HT1080 (cell line): ENCODE measurements at regions not wholly inside any gene's neighbourhood (a gene's known extent, or its start where the extent isn't known, plus 50 kb on each side); places are given as distances from the start of the nearest gene placed in this dataset.
"Not testable (repeated sequence)": the region's sequence is repeated elsewhere in the genome, so short reads cannot be mapped to it uniquely, and the experiment has no call there.

ENCODE experiments used
- DNase-seq: peaks from one replicate; pipeline ENCODE4 v3.0.0-alpha.2; 2015; ENCODE audit warnings: low read depth

GRCh38 chr9:63912451-63912850 is 1372.6 kb downstream of the FOXD4L5 start:
- not testable (repeated sequence) for DNase-seq

- not testable (repeated sequence) for DNase-seq
These were observed 1375.9 kb downstream of the FOXD4L5 start for GRCh38 chr9:63909076-63909475.

GRCh38 chr9:63899637-63900190 is 1385.3 kb downstream of the FOXD4L5 start:
- DNase-seq = not testable (repeated sequence)

- not testable (repeated sequence) for DNase-seq
These were observed 1403.6 kb downstream of the FOXD4L5 start for GRCh38 chr9:63881386-63881785.

- not testable (repeated sequence) for DNase-seq
These were observed 1408.6 kb downstream of the FOXD4L5 start for GRCh38 chr9:63876380-63876779.

GRCh38 chr9:63859475-63860215 is 1425.4 kb downstream of the FOXD4L5 start:
- DNase-seq = peak; percentile 84

GRCh38 chr9:63859090-63859474 is 1425.9 kb downstream of the FOXD4L5 start:
- DNase-seq = peak; percentile 3

GRCh38 chr9:63853140-63853751 is 1431.8 kb downstream of the FOXD4L5 start:
- DNase-seq = not testable (repeated sequence)

- DNase-seq = not testable (repeated sequence)
These were observed 1460.2 kb downstream of the FOXD4L5 start for GRCh38 chr9:63824804-63825203.

- DNase-seq = not testable (repeated sequence)
These were observed 1461.4 kb downstream of the FOXD4L5 start for GRCh38 chr9:63823375-63824201.

GRCh38 chr9:63822615-63823374 is 1462.2 kb downstream of the FOXD4L5 start:
- not testable (repeated sequence) for DNase-seq

- DNase-seq = not testable (repeated sequence)
These were observed 1463.7 kb downstream of the FOXD4L5 start for GRCh38 chr9:63821293-63821692.

- not testable (repeated sequence) for DNase-seq
These were observed 1464.1 kb downstream of the FOXD4L5 start for GRCh38 chr9:63820882-63821281.

- not testable (repeated sequence) for DNase-seq
These were observed 1464.6 kb downstream of the FOXD4L5 start for GRCh38 chr9:63820383-63820782.

- peak; percentile 36 for DNase-seq
These were observed 1467.1 kb downstream of the FOXD4L5 start for GRCh38 chr9:63817622-63818518.

- DNase-seq = peak; percentile 58
These were observed 1468.0 kb downstream of the FOXD4L5 start for GRCh38 chr9:63816751-63817621.

- not testable (repeated sequence) for DNase-seq
These were observed 1469.9 kb downstream of the FOXD4L5 start for GRCh38 chr9:63814970-63815669.

GRCh38 chr9:63813391-63814021 is 1471.5 kb downstream of the FOXD4L5 start:
- not testable (repeated sequence) for DNase-seq
